ENCODE measurements at regions not wholly inside any gene's neighbourhood (a gene's known extent, or its start where the extent isn't known, plus 50 kb on each side); places are given as distances from the start of the nearest gene placed in this dataset.
"Not testable (repeated sequence)": the region's sequence is repeated elsewhere in the genome, so short reads cannot be mapped to it uniquely, and the experiment has no call there.

DNA sequence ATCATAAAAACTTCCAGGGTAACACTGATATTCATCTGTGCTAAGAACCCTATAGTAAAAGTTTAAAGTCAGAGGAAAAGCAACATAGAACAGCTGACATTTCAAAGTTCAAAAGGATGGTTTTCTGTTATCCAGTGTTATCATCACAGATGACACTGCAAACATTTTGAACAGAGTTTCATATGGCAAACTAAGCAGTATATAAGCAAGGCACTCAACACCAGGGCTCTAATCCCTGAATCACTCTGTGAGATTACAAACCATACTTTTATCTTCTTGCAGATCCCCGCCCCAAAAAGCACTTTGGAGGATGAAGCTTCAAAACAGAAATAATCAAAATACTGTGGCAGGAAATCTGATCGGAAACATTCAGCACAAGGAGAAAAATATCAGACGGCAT lies 508.2 kb upstream of the KIF2B start:
- no peak for ATAC-seq (replicated peaks)
- Mint-ChIP-seq H3K36me3 (no peaks in the 10 kb centered on the region), H3K27me3 (no peaks in the 10 kb centered on the region), H3K9me3 (peaks cover 4 to 9% of the 10 kb centered on the region in 2 donors), H3K4me3 (no peak overlapping the region), H3K4me1 (no peaks in the 10 kb centered on the region), H3K27ac (no peak overlapping the region)
- DNase-seq = no peak

DNA sequence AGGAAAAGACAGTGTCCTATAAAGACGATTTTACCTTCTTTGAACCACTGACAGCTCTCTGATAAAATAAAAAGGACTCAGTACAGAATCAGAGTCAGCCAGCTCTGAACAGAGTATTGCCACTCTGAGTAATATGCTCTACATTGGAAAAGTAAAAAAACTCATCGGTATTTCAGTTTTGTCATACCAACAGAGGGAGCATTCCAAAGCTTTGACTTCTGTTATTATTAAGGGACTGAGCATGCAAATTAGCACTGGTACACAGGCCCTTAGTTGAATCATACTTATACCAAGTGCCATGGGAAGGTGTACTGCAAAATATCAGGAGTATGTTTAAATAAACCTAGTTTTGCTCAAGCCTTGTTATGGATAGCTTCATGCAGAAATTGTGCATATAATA lies 509.0 kb upstream of the KIF2B start:
- Mint-ChIP-seq H3K27ac (no peak overlapping the region), H3K4me1 (no peaks in the 10 kb centered on the region), H3K4me3 (no peak overlapping the region), H3K9me3 (peaks cover 4 to 11% of the 10 kb centered on the region in 2 donors), H3K27me3 (no peaks in the 10 kb centered on the region), H3K36me3 (no peaks in the 10 kb centered on the region)
- ATAC-seq (replicated peaks) (no peak), DNase-seq (no peak)

DNA sequence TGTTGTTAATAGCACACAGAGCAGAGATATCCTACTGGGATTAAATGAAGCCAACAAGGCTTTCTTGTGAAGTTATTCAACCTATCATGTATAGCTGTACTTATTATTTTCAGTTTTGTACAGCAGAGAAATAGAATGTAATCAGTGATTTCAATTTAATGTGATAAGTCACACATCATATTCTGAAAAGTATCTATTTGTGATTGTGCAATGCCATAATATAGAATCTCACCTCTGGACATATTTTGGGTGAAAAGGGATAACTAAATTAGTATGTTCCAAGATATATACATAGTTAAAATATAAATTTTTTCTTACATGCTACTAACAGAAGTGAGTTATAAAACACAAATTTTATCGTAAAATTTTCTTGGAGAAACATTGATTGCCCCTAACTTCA lies 544.3 kb upstream of the KIF2B start:
- no peaks in the 10 kb centered on the region for H3K4me1 Mint-ChIP-seq
- H3K4me3 Mint-ChIP-seq = no peak overlapping the region
- H3K9me3 Mint-ChIP-seq = peaks cover 3 to 7% of the 10 kb centered on the region in 2 donors
- H3K27me3 Mint-ChIP-seq = no peaks in the 10 kb centered on the region
- ATAC-seq (replicated peaks) (no peak), DNase-seq (no peak)
- no peak overlapping the region for H3K27ac Mint-ChIP-seq
- H3K36me3 Mint-ChIP-seq = no peaks in the 10 kb centered on the region

DNA sequence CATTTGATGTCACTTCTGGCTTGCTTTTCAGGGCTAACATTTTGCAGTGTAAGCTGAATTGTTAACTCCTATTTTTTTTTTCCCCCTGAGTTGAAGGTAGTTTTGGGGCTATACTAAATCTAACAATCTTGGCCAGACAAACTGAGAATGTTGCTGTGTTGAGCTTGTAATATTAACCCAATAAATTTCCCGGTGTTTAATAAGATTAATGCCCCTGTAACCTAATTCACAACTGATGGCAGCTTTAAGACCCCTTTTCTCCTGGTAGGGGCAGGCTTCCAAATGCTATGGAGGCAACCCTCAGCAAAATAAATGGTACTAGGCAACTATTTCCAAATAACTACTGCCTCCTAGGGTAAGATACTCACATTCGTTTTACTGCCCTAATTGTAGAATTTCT lies 549.6 kb upstream of the KIF2B start:
- H3K36me3 Mint-ChIP-seq = no peaks in the 10 kb centered on the region
- ATAC-seq (replicated peaks) = no peak
- no peak for DNase-seq
- H3K9me3 Mint-ChIP-seq = no peaks in the 10 kb centered on the region
- H3K4me3 Mint-ChIP-seq = no peak overlapping the region
- no peaks in the 10 kb centered on the region for H3K27me3 Mint-ChIP-seq
- no peak overlapping the region for H3K27ac Mint-ChIP-seq
- H3K4me1 Mint-ChIP-seq = no peaks in the 10 kb centered on the region

DNA sequence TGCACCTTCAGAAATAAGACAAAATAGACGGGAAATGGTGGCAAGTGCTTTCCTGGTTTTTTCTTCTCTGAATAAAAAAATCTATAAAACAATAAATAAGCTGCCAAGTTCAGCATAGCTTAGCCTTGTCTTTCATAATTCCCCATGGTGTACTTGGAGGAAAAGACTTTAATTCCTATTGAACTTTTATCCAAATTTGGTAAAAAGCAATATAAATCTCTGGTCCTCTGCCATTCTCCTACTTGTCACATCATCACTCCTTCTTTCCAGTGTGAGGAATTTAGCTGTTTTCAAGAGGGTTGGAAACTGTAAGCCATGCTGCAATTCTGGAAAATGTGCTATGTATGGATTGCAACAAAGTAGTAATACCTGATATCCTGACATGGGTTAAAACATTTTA lies 551.8 kb upstream of the KIF2B start:
- ATAC-seq (replicated peaks) (no peak), DNase-seq (no peak)
- no peak overlapping the region for H3K4me3 Mint-ChIP-seq
- peaks cover 0 to 1% of the 10 kb centered on the region in 2 donors for H3K9me3 Mint-ChIP-seq
- no peaks in the 10 kb centered on the region for H3K27me3 Mint-ChIP-seq
- no peak overlapping the region for H3K27ac Mint-ChIP-seq
- H3K36me3 Mint-ChIP-seq = no peaks in the 10 kb centered on the region
- no peaks in the 10 kb centered on the region for H3K4me1 Mint-ChIP-seq

DNA sequence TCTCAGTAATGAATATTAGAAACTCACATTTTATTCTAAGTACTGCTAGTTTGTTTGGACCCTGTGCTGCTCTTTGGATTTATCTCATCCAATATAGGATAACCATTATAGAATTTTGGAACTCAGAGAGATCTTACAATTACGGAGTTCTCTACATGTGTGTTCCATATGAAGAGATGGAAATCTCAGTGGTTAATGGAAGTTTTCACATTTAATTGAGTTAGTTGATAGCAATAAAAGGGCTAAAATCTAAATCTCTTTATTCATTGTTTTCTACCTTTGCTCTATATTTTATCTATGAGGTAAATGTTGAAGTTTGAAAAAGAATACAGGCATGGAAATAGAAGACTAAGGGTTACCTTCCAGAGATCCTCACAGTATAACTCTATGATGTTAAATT lies 558.0 kb upstream of the KIF2B start:
- H3K27ac Mint-ChIP-seq = no peak overlapping the region
- no peaks in the 10 kb centered on the region for H3K36me3 Mint-ChIP-seq
- DNase-seq (no peak), ATAC-seq (replicated peaks) (no peak)
- H3K9me3 Mint-ChIP-seq = peaks cover 0 to 12% of the 10 kb centered on the region in 2 donors
- no peaks in the 10 kb centered on the region for H3K27me3 Mint-ChIP-seq
- no peak overlapping the region for H3K4me3 Mint-ChIP-seq
- no peaks in the 10 kb centered on the region for H3K4me1 Mint-ChIP-seq

DNA sequence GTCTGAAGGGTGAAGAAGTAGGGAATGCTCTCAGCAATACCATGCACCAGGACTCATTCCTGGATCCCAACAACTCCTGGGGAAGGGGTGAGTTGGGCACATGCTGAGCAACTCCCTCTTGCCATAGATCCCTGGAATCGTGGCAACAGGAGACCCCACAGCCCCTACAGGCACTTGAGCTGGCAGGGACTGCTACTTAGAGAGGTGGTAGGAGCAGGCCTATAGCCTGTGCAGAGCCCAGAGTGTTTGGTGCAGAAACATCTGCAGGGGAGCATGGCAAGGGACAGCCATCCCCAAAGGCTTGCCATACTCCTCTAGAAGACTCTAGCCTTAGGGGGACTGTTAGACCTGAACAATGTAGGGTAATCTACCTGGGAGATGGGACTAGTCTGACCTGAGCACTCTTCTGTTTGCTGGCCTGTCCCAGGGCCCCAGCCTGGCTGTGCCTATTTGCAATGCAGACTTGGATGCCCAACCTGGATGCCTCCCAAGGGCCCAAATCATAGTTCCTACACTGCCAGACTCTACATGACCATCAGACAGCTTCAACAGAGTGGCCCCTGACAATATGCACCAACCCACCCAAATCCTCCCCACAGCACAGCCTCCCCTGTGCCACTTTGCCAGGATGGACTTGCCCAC lies 568.6 kb upstream of the KIF2B start:
- peaks cover 6 to 8% of the 10 kb centered on the region in 2 donors for H3K9me3 Mint-ChIP-seq
- no peak overlapping the region for H3K27ac Mint-ChIP-seq

DNA sequence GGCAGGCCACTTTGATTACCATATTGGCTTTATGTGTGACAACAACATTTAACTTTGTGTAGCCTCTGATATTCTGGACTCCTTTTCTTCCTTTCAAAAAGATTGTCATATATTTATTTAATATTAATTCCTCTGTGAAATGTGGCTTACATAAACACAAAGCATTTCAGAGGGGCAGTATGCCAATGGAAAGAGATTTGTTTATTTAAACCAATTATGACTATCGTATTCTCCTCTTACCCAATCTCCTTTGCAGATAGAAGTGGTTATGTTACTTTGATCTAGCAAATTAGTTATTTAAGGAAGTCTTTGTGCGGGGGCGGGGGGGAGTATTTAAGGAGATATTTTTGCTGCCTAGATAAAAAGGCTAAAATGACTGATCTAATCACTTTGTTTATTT lies 573.7 kb upstream of the KIF2B start:
- Mint-ChIP-seq H3K4me1 (no peaks in the 10 kb centered on the region), H3K36me3 (no peaks in the 10 kb centered on the region), H3K4me3 (no peak overlapping the region), H3K27ac (no peak overlapping the region), H3K27me3 (no peaks in the 10 kb centered on the region), H3K9me3 (peaks cover 0 to 1% of the 10 kb centered on the region in 2 donors)
- DNase-seq (no peak), ATAC-seq (replicated peaks) (no peak)

More for the DNA sequence above, 568.6 kb upstream of the KIF2B start:
- no peaks in the 10 kb centered on the region for H3K36me3 Mint-ChIP-seq
- ATAC-seq (replicated peaks) = peak in 1 of 2 donors; percentile 25
- DNase-seq = no peak
- H3K4me3 Mint-ChIP-seq = no peak overlapping the region
- H3K4me1 Mint-ChIP-seq = no peaks in the 10 kb centered on the region
- no peaks in the 10 kb centered on the region for H3K27me3 Mint-ChIP-seq

DNA sequence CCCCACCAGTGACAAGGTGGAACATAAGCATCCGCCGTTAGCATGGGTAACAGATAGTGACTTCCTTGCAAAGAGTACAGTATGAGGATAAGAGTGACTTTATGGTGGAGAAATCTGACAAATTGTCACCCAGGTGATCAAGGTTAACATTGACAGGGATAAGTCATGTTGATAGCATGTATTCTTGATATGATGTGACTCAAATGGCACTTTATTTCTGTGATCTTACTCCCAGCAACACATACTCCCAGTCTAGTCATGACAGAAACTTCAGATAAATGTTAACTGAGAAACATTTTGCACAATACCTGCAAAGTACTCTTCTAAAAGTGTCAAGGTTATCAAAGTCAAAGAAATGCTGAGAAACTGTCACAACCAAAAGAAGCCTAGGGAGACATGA lies 588.6 kb upstream of the KIF2B start:
- ATAC-seq (replicated peaks) = no peak
- H3K27me3 Mint-ChIP-seq = no peaks in the 10 kb centered on the region
- H3K4me1 Mint-ChIP-seq = no peaks in the 10 kb centered on the region
- no peak for DNase-seq
- H3K36me3 Mint-ChIP-seq = no peaks in the 10 kb centered on the region
- H3K9me3 Mint-ChIP-seq = peaks cover 4 to 8% of the 10 kb centered on the region in 2 donors
- H3K27ac Mint-ChIP-seq = no peak overlapping the region
- H3K4me3 Mint-ChIP-seq = no peak overlapping the region

DNA sequence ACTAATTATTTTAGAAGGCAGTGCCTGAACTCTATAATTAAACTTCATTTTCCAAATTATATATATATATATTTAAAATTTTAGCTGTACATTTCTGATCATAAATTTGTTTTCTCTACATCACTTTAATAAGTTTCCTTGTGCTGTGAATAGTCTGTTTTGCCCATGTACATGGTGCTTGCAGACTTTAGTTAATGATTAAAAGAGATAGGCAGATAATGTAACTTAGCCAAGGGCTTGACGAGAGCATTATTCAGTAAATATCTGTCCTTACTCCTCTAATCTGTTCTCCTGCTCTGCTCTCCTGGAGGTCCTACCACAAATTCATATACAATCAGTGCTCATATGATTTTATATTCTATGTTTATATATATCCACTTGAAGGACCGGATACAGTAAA lies 595.2 kb upstream of the KIF2B start:
- no peak for ATAC-seq (replicated peaks)
- no peaks in the 10 kb centered on the region for H3K4me1 Mint-ChIP-seq
- DNase-seq = no peak

DNA sequence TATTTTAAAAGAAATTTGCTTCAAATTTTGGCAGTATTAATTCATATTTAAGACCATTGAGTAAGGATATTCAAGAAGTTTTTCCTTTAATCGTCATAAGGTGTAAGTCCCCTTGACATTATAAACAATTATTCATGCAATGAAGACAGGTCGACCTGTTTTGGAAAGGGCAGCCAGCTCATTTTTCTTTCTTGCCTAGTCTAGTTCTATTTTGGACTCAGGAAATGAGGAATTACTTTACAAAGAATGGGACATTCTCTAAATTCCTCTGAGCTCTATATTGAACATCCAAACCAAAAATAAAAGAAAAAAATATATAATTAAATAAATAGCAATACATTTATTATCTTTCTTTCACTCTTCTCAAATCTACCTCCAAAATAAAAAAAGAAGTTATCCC lies 595.6 kb upstream of the KIF2B start:
- no peak overlapping the region for H3K4me3 Mint-ChIP-seq
- no peaks in the 10 kb centered on the region for H3K27me3 Mint-ChIP-seq
- no peak overlapping the region for H3K27ac Mint-ChIP-seq
- no peaks in the 10 kb centered on the region for H3K4me1 Mint-ChIP-seq
- no peaks in the 10 kb centered on the region for H3K36me3 Mint-ChIP-seq
- ATAC-seq (replicated peaks) (no peak), DNase-seq (no peak)
- peaks cover 8 to 10% of the 10 kb centered on the region in 2 donors for H3K9me3 Mint-ChIP-seq

More for the DNA sequence above, 595.2 kb upstream of the KIF2B start:
- no peak overlapping the region for H3K27ac Mint-ChIP-seq
- H3K36me3 Mint-ChIP-seq = no peaks in the 10 kb centered on the region
- peaks cover 8% of the 10 kb centered on the region in 2 donors for H3K9me3 Mint-ChIP-seq
- H3K27me3 Mint-ChIP-seq = no peaks in the 10 kb centered on the region
- no peak overlapping the region for H3K4me3 Mint-ChIP-seq

DNA sequence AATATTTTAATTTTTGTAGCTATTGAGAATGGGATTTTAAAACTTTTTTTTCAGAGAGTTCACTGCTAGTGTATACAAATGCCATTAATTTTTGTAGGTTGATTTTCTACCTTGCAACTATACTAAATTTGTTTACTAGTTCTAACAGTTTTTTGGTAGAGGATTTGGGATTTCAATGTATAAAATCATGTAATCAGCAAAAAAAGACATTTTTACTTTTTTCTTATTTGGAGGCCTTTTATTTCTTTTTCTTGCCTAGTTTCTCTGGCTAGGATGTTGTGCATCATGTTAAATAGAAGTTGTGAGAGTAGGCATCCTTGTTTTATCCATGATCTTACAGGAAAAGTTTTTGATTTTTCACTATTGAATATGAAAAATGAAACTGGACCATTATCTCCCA lies 602.9 kb upstream of the KIF2B start:
- DNase-seq (no peak), ATAC-seq (replicated peaks) (no peak)
- H3K27me3 Mint-ChIP-seq = no peaks in the 10 kb centered on the region
- H3K36me3 Mint-ChIP-seq = no peaks in the 10 kb centered on the region
- H3K27ac Mint-ChIP-seq = no peak overlapping the region
- peaks cover 3 to 12% of the 10 kb centered on the region in 2 donors for H3K9me3 Mint-ChIP-seq
- H3K4me1 Mint-ChIP-seq = no peaks in the 10 kb centered on the region
- no peak overlapping the region for H3K4me3 Mint-ChIP-seq

DNA sequence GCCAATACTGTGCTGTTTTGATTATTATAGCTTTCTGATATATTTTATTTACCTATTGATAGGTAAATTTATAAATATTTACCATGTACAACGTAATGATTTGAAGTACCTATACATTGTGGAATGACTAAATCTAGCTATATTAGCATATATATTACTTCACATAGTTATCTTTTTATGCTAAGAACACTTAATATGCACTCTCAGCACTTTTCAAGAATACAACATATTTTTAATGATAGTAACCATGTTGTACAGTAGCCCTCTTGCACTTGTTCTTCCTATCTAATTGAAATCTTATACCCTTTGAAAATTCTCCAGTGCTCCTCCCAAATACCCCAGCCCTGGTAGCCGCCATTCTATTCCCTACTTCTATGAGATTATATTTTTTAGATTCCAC lies 604.0 kb upstream of the KIF2B start:
- Mint-ChIP-seq H3K9me3 (peaks cover 3 to 15% of the 10 kb centered on the region in 2 donors), H3K27me3 (no peaks in the 10 kb centered on the region), H3K4me3 (no peak overlapping the region), H3K36me3 (no peaks in the 10 kb centered on the region), H3K4me1 (no peaks in the 10 kb centered on the region), H3K27ac (no peak overlapping the region)
- DNase-seq (no peak), ATAC-seq (replicated peaks) (no peak)

DNA sequence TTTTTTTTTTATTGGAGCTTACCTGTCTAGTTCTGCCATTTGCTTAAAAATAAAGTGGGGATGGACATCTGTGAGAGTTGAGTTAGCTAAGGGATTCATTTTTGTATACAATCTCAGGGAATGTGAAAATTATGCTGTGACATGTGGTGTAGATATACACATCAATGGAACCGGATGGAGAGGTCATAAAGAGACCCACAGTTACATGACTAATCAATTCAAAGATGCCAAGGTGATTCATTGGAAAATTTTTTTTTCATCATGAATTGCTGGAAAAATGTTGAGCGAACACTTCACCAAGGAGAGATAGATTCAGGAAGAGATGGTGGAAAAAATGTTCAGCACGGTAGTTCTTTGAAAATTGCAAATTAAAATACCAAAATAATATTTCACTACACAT lies 605.4 kb upstream of the KIF2B start:
- H3K4me3 Mint-ChIP-seq = no peak overlapping the region
- peaks cover 3 to 15% of the 10 kb centered on the region in 2 donors for H3K9me3 Mint-ChIP-seq
- no peaks in the 10 kb centered on the region for H3K27me3 Mint-ChIP-seq
- no peak for ATAC-seq (replicated peaks)
- H3K36me3 Mint-ChIP-seq = no peaks in the 10 kb centered on the region
- no peak overlapping the region for H3K27ac Mint-ChIP-seq
- H3K4me1 Mint-ChIP-seq = no peaks in the 10 kb centered on the region
- DNase-seq = no peak

DNA sequence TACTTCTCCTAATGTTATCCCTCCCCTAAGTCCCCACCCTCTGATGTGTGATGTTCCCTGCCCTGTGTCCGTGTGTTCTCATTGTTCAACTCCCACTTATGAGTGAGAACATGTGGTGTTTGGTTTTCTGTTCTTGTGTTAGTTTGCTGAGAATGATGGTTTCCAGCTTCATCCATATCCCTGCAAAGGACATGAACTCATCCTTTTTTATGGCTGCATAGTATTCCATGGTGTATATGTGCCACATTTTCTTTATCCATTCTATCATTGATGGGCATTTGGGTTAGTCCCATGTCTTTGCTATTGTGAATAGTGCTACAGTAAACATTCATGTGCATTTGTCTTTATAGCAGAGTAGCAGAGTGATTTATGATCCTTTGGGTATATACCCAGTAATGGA lies 613.8 kb upstream of the KIF2B start:
- not testable (repeated sequence) for H3K36me3 Mint-ChIP-seq; H3K4me3 Mint-ChIP-seq; H3K27ac Mint-ChIP-seq; DNase-seq; H3K27me3 Mint-ChIP-seq; ATAC-seq (replicated peaks); H3K4me1 Mint-ChIP-seq
- H3K9me3 Mint-ChIP-seq = peaks cover 4 to 13% of the 10 kb centered on the region in 2 donors

DNA sequence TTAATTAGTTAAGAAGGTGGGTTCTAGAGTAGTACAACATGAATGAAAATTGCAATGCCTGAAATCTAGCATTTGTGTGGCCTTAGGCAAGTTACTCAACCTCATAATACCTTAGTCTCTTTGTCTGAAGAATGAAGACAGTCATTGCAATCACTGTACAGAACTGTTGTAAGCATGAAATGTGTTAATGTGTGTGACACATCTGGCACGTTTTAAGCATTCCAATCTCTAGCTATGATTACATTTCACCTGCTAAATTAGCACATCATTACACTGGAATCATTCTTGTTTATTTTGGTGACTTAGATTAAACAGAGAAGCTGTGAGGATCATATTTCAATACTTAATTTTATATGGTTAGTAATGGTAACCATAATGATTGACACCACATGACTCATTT lies 629.7 kb upstream of the KIF2B start:
- ATAC-seq (replicated peaks) (no peak), DNase-seq (no peak)
- no peak overlapping the region for H3K4me3 Mint-ChIP-seq
- no peaks in the 10 kb centered on the region for H3K27me3 Mint-ChIP-seq
- H3K9me3 Mint-ChIP-seq = peaks cover 0 to 3% of the 10 kb centered on the region in 2 donors
- no peaks in the 10 kb centered on the region for H3K4me1 Mint-ChIP-seq
- H3K36me3 Mint-ChIP-seq = no peaks in the 10 kb centered on the region
- no peak overlapping the region for H3K27ac Mint-ChIP-seq
